A549 (cell line): ENCODE measurements at regions not wholly inside any gene's neighbourhood (a gene's known extent, or its start where the extent isn't known, plus 50 kb on each side); places are given as distances from the start of the nearest gene placed in this dataset.

Experiments
- BCL3 ChIP-seq: fragments of >200 bp; sonication (Bioruptor Twin); formaldehyde crosslinking; IDR thresholded peaks from 3 replicates; pipeline ENCODE4 v1.6.1; 2016
- CEBPB ChIP-seq, 2 experiments: fragments of >200 bp in 1 of 2; sonication (Bioruptor Twin) in 1 of 2; formaldehyde crosslinking in 1 of 2; IDR thresholded peaks; 2 replicates each; pipeline ENCODE4 v1.6.1; 2012 to 2016
- CHD4 ChIP-seq: fragments of 200-600 bp; sonication (generic); IDR thresholded peaks from 2 replicates; pipeline ENCODE4 v1.6.1; 2016; ENCODE audit warnings: antibody characterized with exemption, mild to moderate bottlenecking, borderline replicate concordance
- HDAC2 ChIP-seq: fragments of 200-600 bp; sonication (generic); IDR thresholded peaks from 2 replicates; pipeline ENCODE4 v1.6.1; 2016
- JUN ChIP-seq, 2 experiments: fragments of >200 bp; sonication (Bioruptor Twin); formaldehyde crosslinking; IDR thresholded peaks; 2 replicates in 1 of 2; 3 replicates in 1 of 2; pipeline ENCODE4 v1.6.1; 2016 to 2017
- POLR2AphosphoS2 ChIP-seq: conservative IDR thresholded peaks from 2 replicates; pipeline ENCODE4 v1.6.1; 2012; ENCODE audit warnings: low read length, improper control_type of control experiment, inconsistent platforms
- RARB ChIP-seq: fragments of 250-450 bp; sonication (Bioruptor Pico); IDR thresholded peaks from 2 replicates; pipeline ENCODE4 v1.8.0; 2021; ENCODE audit warnings: mild to moderate bottlenecking, moderate library complexity
- RFX5 ChIP-seq: fragments of 450-650 bp; IDR thresholded peaks from 2 replicates; pipeline ENCODE4 v1.7.1; 2014; ENCODE audit warnings: antibody characterized with exemption, mild to moderate bottlenecking, moderate library complexity
- SMC3 ChIP-seq: fragments of >200 bp; sonication (Bioruptor Twin); formaldehyde crosslinking; IDR thresholded peaks from 3 replicates; pipeline ENCODE4 v1.6.1; 2018; ENCODE audit warnings: inconsistent platforms
- ZSCAN20 ChIP-seq: fragments of 250-450 bp; sonication (Bioruptor Pico); IDR thresholded peaks from 2 replicates; pipeline ENCODE4 v1.8.0; 2022; ENCODE audit warnings: mild to moderate bottlenecking, moderate library complexity
- TF ChIP-seq, protein P1 (sequence below): fragments of >200 bp; sonication (Bioruptor Twin); formaldehyde crosslinking; IDR thresholded peaks from 3 replicates; pipeline ENCODE4 v1.5.1; 2016

DNA sequence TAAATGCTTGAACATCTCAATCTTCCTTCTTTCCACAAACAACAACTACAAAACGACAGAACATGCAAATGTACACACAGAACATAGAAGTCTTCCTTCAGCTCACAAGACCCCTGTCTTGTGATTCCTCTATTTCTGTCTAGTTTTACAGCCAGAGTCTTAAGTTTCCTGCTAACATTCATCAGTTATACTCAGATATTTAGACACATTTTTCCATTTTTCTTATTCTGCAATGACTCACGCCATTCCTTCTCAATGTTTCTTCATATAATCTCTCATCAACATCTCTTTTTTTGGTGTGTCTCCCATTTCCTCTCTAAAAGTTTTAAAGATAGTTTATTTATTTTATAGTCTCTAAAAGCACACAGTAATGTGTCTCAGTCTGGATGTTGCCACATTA lies 1872.9 kb upstream of the PCDH20 start:
- TF ChIP-seq JUN (IDR thresholded peaks at IDR 0.05) (no peak), CEBPB (IDR thresholded peaks at IDR 0.05) (no peak), BCL3 (no peak), SMC3 (no peak), POLR2AphosphoS2 (no peak), ZSCAN20 (CRISPR knock-in tag) (no peak), RARB (CRISPR knock-in tag) (no peak), HDAC2 (no peak), CHD4 (no peak), RFX5 (no peak)
- TF ChIP-seq, protein P1, sequence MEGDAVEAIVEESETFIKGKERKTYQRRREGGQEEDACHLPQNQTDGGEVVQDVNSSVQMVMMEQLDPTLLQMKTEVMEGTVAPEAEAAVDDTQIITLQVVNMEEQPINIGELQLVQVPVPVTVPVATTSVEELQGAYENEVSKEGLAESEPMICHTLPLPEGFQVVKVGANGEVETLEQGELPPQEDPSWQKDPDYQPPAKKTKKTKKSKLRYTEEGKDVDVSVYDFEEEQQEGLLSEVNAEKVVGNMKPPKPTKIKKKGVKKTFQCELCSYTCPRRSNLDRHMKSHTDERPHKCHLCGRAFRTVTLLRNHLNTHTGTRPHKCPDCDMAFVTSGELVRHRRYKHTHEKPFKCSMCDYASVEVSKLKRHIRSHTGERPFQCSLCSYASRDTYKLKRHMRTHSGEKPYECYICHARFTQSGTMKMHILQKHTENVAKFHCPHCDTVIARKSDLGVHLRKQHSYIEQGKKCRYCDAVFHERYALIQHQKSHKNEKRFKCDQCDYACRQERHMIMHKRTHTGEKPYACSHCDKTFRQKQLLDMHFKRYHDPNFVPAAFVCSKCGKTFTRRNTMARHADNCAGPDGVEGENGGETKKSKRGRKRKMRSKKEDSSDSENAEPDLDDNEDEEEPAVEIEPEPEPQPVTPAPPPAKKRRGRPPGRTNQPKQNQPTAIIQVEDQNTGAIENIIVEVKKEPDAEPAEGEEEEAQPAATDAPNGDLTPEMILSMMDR, result no peak
